ENCODE measurements at regions not wholly inside any gene's neighbourhood (a gene's known extent, or its start where the extent isn't known, plus 50 kb on each side); places are given as distances from the start of the nearest gene placed in this dataset.

GRCh38 chr2:240227538-240228428 lies 87.3 kb upstream of the OTOS start:
- Mint-ChIP-seq H3K4me3 (no peak overlapping the region), H3K27me3 (peaks cover 63% of the 10 kb centered on the region), H3K9me3 (peaks cover 2% of the 10 kb centered on the region), H3K4me1 (ENCODE audit: low read depth) (peaks cover 2% of the 10 kb centered on the region), H3K27ac (no peak overlapping the region), H3K36me3 (ENCODE audit: low read depth) (peaks cover 2% of the 10 kb centered on the region)
- no peak for DNase-seq

- peaks cover 2% of the 10 kb centered on the region for H3K9me3 Mint-ChIP-seq
- peaks cover 4% of the 10 kb centered on the region for H3K4me1 Mint-ChIP-seq (ENCODE audit: low read depth)
- peaks cover 2% of the 10 kb centered on the region for H3K36me3 Mint-ChIP-seq (ENCODE audit: low read depth)
- peaks cover 51% of the 10 kb centered on the region for H3K27me3 Mint-ChIP-seq
- H3K27ac Mint-ChIP-seq = no peak overlapping the region
- H3K4me3 Mint-ChIP-seq = no peak overlapping the region
- DNase-seq = no peak
Observed at GRCh38 chr2:240229005-240229404, 88.5 kb upstream of the OTOS start.

GRCh38 chr2:240229603-240230235 lies 89.3 kb upstream of the OTOS start:
- Mint-ChIP-seq H3K9me3 (peaks cover 2% of the 10 kb centered on the region), H3K27me3 (peaks cover 48% of the 10 kb centered on the region), H3K4me1 (ENCODE audit: low read depth) (peaks cover 4% of the 10 kb centered on the region), H3K4me3 (no peak overlapping the region), H3K27ac (no peak overlapping the region), H3K36me3 (ENCODE audit: low read depth) (peaks cover 2% of the 10 kb centered on the region)
- no peak for DNase-seq

- no peak overlapping the region for H3K4me3 Mint-ChIP-seq
- DNase-seq = peak; percentile 16
- peaks cover 2% of the 10 kb centered on the region for H3K9me3 Mint-ChIP-seq
- H3K27ac Mint-ChIP-seq = no peak overlapping the region
- peaks cover 2% of the 10 kb centered on the region for H3K36me3 Mint-ChIP-seq (ENCODE audit: low read depth)
- H3K4me1 Mint-ChIP-seq (ENCODE audit: low read depth) = peaks cover 4% of the 10 kb centered on the region
- H3K27me3 Mint-ChIP-seq = peaks cover 42% of the 10 kb centered on the region
Observed at GRCh38 chr2:240230291-240230931, 90.0 kb upstream of the OTOS start.

GRCh38 chr2:240231838-240232244 lies 91.4 kb upstream of the OTOS start:
- H3K4me1 Mint-ChIP-seq (ENCODE audit: low read depth) = peaks cover 4% of the 10 kb centered on the region
- H3K9me3 Mint-ChIP-seq = peaks cover 2% of the 10 kb centered on the region
- no peak overlapping the region for H3K4me3 Mint-ChIP-seq
- H3K27me3 Mint-ChIP-seq = peaks cover 33% of the 10 kb centered on the region
- H3K36me3 Mint-ChIP-seq (ENCODE audit: low read depth) = peaks cover 2% of the 10 kb centered on the region
- H3K27ac Mint-ChIP-seq = no peak overlapping the region
- peak; percentile 12 for DNase-seq

- H3K36me3 Mint-ChIP-seq (ENCODE audit: low read depth) = peaks cover 2% of the 10 kb centered on the region
- H3K9me3 Mint-ChIP-seq = peaks cover 2% of the 10 kb centered on the region
- H3K27ac Mint-ChIP-seq = no peak overlapping the region
- no peak overlapping the region for H3K4me3 Mint-ChIP-seq
- peaks cover 4% of the 10 kb centered on the region for H3K4me1 Mint-ChIP-seq (ENCODE audit: low read depth)
- H3K27me3 Mint-ChIP-seq = peaks cover 33% of the 10 kb centered on the region
- no peak for DNase-seq
Observed at GRCh38 chr2:240232264-240232915, 91.9 kb upstream of the OTOS start.

GRCh38 chr2:240232961-240233884 lies 92.8 kb upstream of the OTOS start:
- Mint-ChIP-seq H3K27ac (no peak overlapping the region), H3K36me3 (ENCODE audit: low read depth) (peaks cover 2% of the 10 kb centered on the region), H3K4me1 (ENCODE audit: low read depth) (peaks cover 4% of the 10 kb centered on the region), H3K9me3 (peaks cover 2% of the 10 kb centered on the region), H3K4me3 (no peak overlapping the region), H3K27me3 (peaks cover 31% of the 10 kb centered on the region)
- peak; percentile 82 for DNase-seq

GRCh38 chr2:240233885-240234502 lies 93.5 kb upstream of the OTOS start:
- peaks cover 4% of the 10 kb centered on the region for H3K4me1 Mint-ChIP-seq (ENCODE audit: low read depth)
- H3K27ac Mint-ChIP-seq = no peak overlapping the region
- no peaks in the 10 kb centered on the region for H3K36me3 Mint-ChIP-seq (ENCODE audit: low read depth)
- H3K9me3 Mint-ChIP-seq = no peaks in the 10 kb centered on the region
- H3K27me3 Mint-ChIP-seq = peaks cover 26% of the 10 kb centered on the region
- no peak for DNase-seq
- no peak overlapping the region for H3K4me3 Mint-ChIP-seq

GRCh38 chr2:240234503-240234951 lies 94.1 kb upstream of the OTOS start:
- Mint-ChIP-seq H3K27me3 (peaks cover 26% of the 10 kb centered on the region), H3K4me3 (no peak overlapping the region), H3K4me1 (ENCODE audit: low read depth) (peaks cover 2% of the 10 kb centered on the region), H3K27ac (no peak overlapping the region), H3K36me3 (ENCODE audit: low read depth) (no peaks in the 10 kb centered on the region), H3K9me3 (no peaks in the 10 kb centered on the region)
- no peak for DNase-seq

GRCh38 chr2:240235149-240235803 lies 94.8 kb upstream of the OTOS start:
- no peak for DNase-seq
- no peak overlapping the region for H3K4me3 Mint-ChIP-seq
- peaks cover 22% of the 10 kb centered on the region for H3K27me3 Mint-ChIP-seq
- no peaks in the 10 kb centered on the region for H3K9me3 Mint-ChIP-seq
- peaks cover 2% of the 10 kb centered on the region for H3K4me1 Mint-ChIP-seq (ENCODE audit: low read depth)
- no peak overlapping the region for H3K27ac Mint-ChIP-seq
- H3K36me3 Mint-ChIP-seq (ENCODE audit: low read depth) = no peaks in the 10 kb centered on the region

- Mint-ChIP-seq H3K9me3 (no peaks in the 10 kb centered on the region), H3K4me1 (ENCODE audit: low read depth) (peaks cover 2% of the 10 kb centered on the region), H3K36me3 (ENCODE audit: low read depth) (no peaks in the 10 kb centered on the region), H3K27ac (no peak overlapping the region), H3K4me3 (no peak overlapping the region), H3K27me3 (peaks cover 19% of the 10 kb centered on the region)
- DNase-seq = no peak
Observed at GRCh38 chr2:240235811-240236210, 95.4 kb upstream of the OTOS start.

GRCh38 chr2:240236217-240237111 lies 96.0 kb upstream of the OTOS start:
- peaks cover 2% of the 10 kb centered on the region for H3K4me1 Mint-ChIP-seq (ENCODE audit: low read depth)
- no peak overlapping the region for H3K4me3 Mint-ChIP-seq
- no peaks in the 10 kb centered on the region for H3K36me3 Mint-ChIP-seq (ENCODE audit: low read depth)
- H3K27me3 Mint-ChIP-seq = peaks cover 16% of the 10 kb centered on the region
- no peak overlapping the region for H3K27ac Mint-ChIP-seq
- peak; percentile 18 for DNase-seq
- H3K9me3 Mint-ChIP-seq = no peaks in the 10 kb centered on the region

Data from activated T-cell treated with anti-CD3 and anti-CD28 coated beads, Interleukin-2, amount 50 U/mL, for 24 hours (primary cell).